ENCODE measurements at regions not wholly inside any gene's neighbourhood (a gene's known extent, or its start where the extent isn't known, plus 50 kb on each side); places are given as distances from the start of the nearest gene placed in this dataset.
"Not testable (repeated sequence)": the region's sequence is repeated elsewhere in the genome, so short reads cannot be mapped to it uniquely, and the experiment has no call there.

GRCh38 chr7:35887430-35887829 is 86.6 kb downstream of the SEPTIN7 start:
- H2BK120ac ChIP-seq (ENCODE audit: low read depth, low read length); H3K4ac ChIP-seq (ENCODE audit: low read length); H3K79me1 ChIP-seq (ENCODE audit: low read depth, low read length); H3K4me3 ChIP-seq (ENCODE audit: low read length in 2 of 2); DNase-seq (ENCODE audit: low spot score); H3K23ac ChIP-seq (ENCODE audit: low read depth, low read length, poor library complexity); H3K27ac ChIP-seq (replicated peaks; ENCODE audit: low read length); H3K9ac ChIP-seq (ENCODE audit: low read depth, low read length, poor library complexity); H3K14ac ChIP-seq (ENCODE audit: low read length); H2AFZ ChIP-seq (ENCODE audit: low read length); H3K9me3 ChIP-seq (replicated peaks in 1 of 2; ENCODE audit: control insufficient read depth in 2 of 2, insufficient read depth in 1 of 2, low read depth in 1 of 2, low read length in 2 of 2); H3K4me2 ChIP-seq (ENCODE audit: insufficient read depth, low read length, poor library complexity, severe bottlenecking); H2BK5ac ChIP-seq (ENCODE audit: low read length); H4K8ac ChIP-seq (ENCODE audit: low read depth, low read length); H3K4me1 ChIP-seq (ENCODE audit: control insufficient read depth in 2 of 2, insufficient read depth in 1 of 2, low read depth in 1 of 2, low read length in 2 of 2); H3K27me3 ChIP-seq (ENCODE audit: control insufficient read depth in 3 of 3, insufficient read depth in 3 of 3, low read depth in 1 of 3, low read length in 3 of 3); H3K18ac ChIP-seq (ENCODE audit: low read length); H2AK5ac ChIP-seq (ENCODE audit: low read depth, low read length); H2BK12ac ChIP-seq (ENCODE audit: low read length); H2BK15ac ChIP-seq (ENCODE audit: low read length); H4K91ac ChIP-seq (ENCODE audit: low read depth, low read length, poor library complexity): not testable (repeated sequence)
- no CpG with 5 or more reads among the region's 4 CpGs for WGBS, 2 donors (ENCODE audit: extremely low coverage in 2 of 2, insufficient read length in 2 of 2, insufficient replicate concordance in 1 of 2)
- peaks cover 3 to 95% of the 10 kb centered on the region in 2 donors for H3K36me3 ChIP-seq (replicated peaks in 1 of 2; ENCODE audit: control insufficient read depth in 2 of 2, insufficient read depth in 2 of 2, low read length in 2 of 2)

GRCh38 chr7:35889001-35889400 is 88.1 kb downstream of the SEPTIN7 start:
- WGBS, 2 donors (ENCODE audit: extremely low coverage in 2 of 2, insufficient read length in 2 of 2, insufficient replicate concordance in 1 of 2), result no CpG with 5 or more reads among the region's 4 CpGs
- DNase-seq (ENCODE audit: low spot score), result no peak
- no peak overlapping the region for H3K27ac ChIP-seq (replicated peaks; ENCODE audit: low read length)

GRCh38 chr7:35889870-35890269 is 89.0 kb downstream of the SEPTIN7 start:
- no peak overlapping the region for H3K23ac ChIP-seq (ENCODE audit: low read depth, low read length, poor library complexity)
- H3K4me1 ChIP-seq (ENCODE audit: control insufficient read depth in 2 of 2, insufficient read depth in 1 of 2, low read depth in 1 of 2, low read length in 2 of 2), result no peaks in the 10 kb centered on the region
- no peak overlapping the region for H3K14ac ChIP-seq (ENCODE audit: low read length)
- no peak overlapping the region for H2BK15ac ChIP-seq (ENCODE audit: low read length)
- no peak overlapping the region for H2BK120ac ChIP-seq (ENCODE audit: low read depth, low read length)
- H3K18ac ChIP-seq (ENCODE audit: low read length), result no peak overlapping the region
- H3K27ac ChIP-seq (replicated peaks; ENCODE audit: low read length), result no peak overlapping the region
- H2AK5ac ChIP-seq (ENCODE audit: low read depth, low read length), result no peak overlapping the region
- H3K9me3 ChIP-seq (replicated peaks in 1 of 2; ENCODE audit: control insufficient read depth in 2 of 2, insufficient read depth in 1 of 2, low read depth in 1 of 2, low read length in 2 of 2), result no peaks in the 10 kb centered on the region
- no peak overlapping the region for H3K4ac ChIP-seq (ENCODE audit: low read length)
- H4K91ac ChIP-seq (ENCODE audit: low read depth, low read length, poor library complexity), result no peak overlapping the region
- no peak overlapping the region for H3K4me2 ChIP-seq (ENCODE audit: insufficient read depth, low read length, poor library complexity, severe bottlenecking)
- no peak overlapping the region for H3K4me3 ChIP-seq (ENCODE audit: low read length in 2 of 2)
- H2AFZ ChIP-seq (ENCODE audit: low read length), result no peak overlapping the region
- no peak for DNase-seq (ENCODE audit: low spot score)
- WGBS, 2 donors (ENCODE audit: extremely low coverage in 2 of 2, insufficient read length in 2 of 2, insufficient replicate concordance in 1 of 2), result no CpG with 5 or more reads among the region's 2 CpGs
- no peak overlapping the region for H2BK5ac ChIP-seq (ENCODE audit: low read length)
- H3K27me3 ChIP-seq (ENCODE audit: control insufficient read depth in 3 of 3, insufficient read depth in 3 of 3, low read depth in 1 of 3, low read length in 3 of 3), result no peaks in the 10 kb centered on the region
- no peak overlapping the region for H2BK12ac ChIP-seq (ENCODE audit: low read length)
- H3K79me1 ChIP-seq (ENCODE audit: low read depth, low read length), result no peaks in the 10 kb centered on the region
- H4K8ac ChIP-seq (ENCODE audit: low read depth, low read length), result no peak overlapping the region
- peaks cover 3 to 83% of the 10 kb centered on the region in 2 donors for H3K36me3 ChIP-seq (replicated peaks in 1 of 2; ENCODE audit: control insufficient read depth in 2 of 2, insufficient read depth in 2 of 2, low read length in 2 of 2)
- no peak overlapping the region for H3K9ac ChIP-seq (ENCODE audit: low read depth, low read length, poor library complexity)

More at GRCh38 chr7:35889001-35889400, 88.1 kb downstream of the SEPTIN7 start:
- no peak overlapping the region for H3K4me2 ChIP-seq (ENCODE audit: insufficient read depth, low read length, poor library complexity, severe bottlenecking)
- H4K8ac ChIP-seq (ENCODE audit: low read depth, low read length), result no peak overlapping the region
- H3K36me3 ChIP-seq (replicated peaks in 1 of 2; ENCODE audit: control insufficient read depth in 2 of 2, insufficient read depth in 2 of 2, low read length in 2 of 2), result peaks cover 3 to 88% of the 10 kb centered on the region in 2 donors
- H2BK120ac ChIP-seq (ENCODE audit: low read depth, low read length), result no peak overlapping the region
- no peak overlapping the region for H3K9ac ChIP-seq (ENCODE audit: low read depth, low read length, poor library complexity)
- H3K4me3 ChIP-seq (ENCODE audit: low read length in 2 of 2), result no peak overlapping the region
- no peak overlapping the region for H2AK5ac ChIP-seq (ENCODE audit: low read depth, low read length)
- H3K79me1 ChIP-seq (ENCODE audit: low read depth, low read length), result no peaks in the 10 kb centered on the region
- H2BK5ac ChIP-seq (ENCODE audit: low read length), result no peak overlapping the region
- H2BK15ac ChIP-seq (ENCODE audit: low read length), result no peak overlapping the region
- no peak overlapping the region for H2AFZ ChIP-seq (ENCODE audit: low read length)
- no peak overlapping the region for H3K18ac ChIP-seq (ENCODE audit: low read length)
- H3K14ac ChIP-seq (ENCODE audit: low read length), result no peak overlapping the region
- H4K91ac ChIP-seq (ENCODE audit: low read depth, low read length, poor library complexity), result no peak overlapping the region
- H3K4me1 ChIP-seq (ENCODE audit: control insufficient read depth in 2 of 2, insufficient read depth in 1 of 2, low read depth in 1 of 2, low read length in 2 of 2), result no peaks in the 10 kb centered on the region
- H3K9me3 ChIP-seq (replicated peaks in 1 of 2; ENCODE audit: control insufficient read depth in 2 of 2, insufficient read depth in 1 of 2, low read depth in 1 of 2, low read length in 2 of 2), result no peaks in the 10 kb centered on the region
- no peak overlapping the region for H2BK12ac ChIP-seq (ENCODE audit: low read length)
- H3K4ac ChIP-seq (ENCODE audit: low read length), result no peak overlapping the region
- no peak overlapping the region for H3K23ac ChIP-seq (ENCODE audit: low read depth, low read length, poor library complexity)
- H3K27me3 ChIP-seq (ENCODE audit: control insufficient read depth in 3 of 3, insufficient read depth in 3 of 3, low read depth in 1 of 3, low read length in 3 of 3), result no peaks in the 10 kb centered on the region

GRCh38 chr7:35891004-35891830 is 90.4 kb downstream of the SEPTIN7 start:
- no CpG with 5 or more reads among the region's 3 CpGs for WGBS, 2 donors (ENCODE audit: extremely low coverage in 2 of 2, insufficient read length in 2 of 2, insufficient replicate concordance in 1 of 2)
- Histone ChIP-seq H2AK5ac (ENCODE audit: low read depth, low read length) (no peak overlapping the region), H2BK15ac (ENCODE audit: low read length) (no peak overlapping the region), H3K9me3 (replicated peaks in 1 of 2; ENCODE audit: control insufficient read depth in 2 of 2, insufficient read depth in 1 of 2, low read depth in 1 of 2, low read length in 2 of 2) (peaks cover 0 to 3% of the 10 kb centered on the region in 2 donors), H2BK5ac (ENCODE audit: low read length) (no peak overlapping the region), H3K4me2 (ENCODE audit: insufficient read depth, low read length, poor library complexity, severe bottlenecking) (no peak overlapping the region), H3K4ac (ENCODE audit: low read length) (no peak overlapping the region), H3K14ac (ENCODE audit: low read length) (no peak overlapping the region), H3K4me3 (ENCODE audit: low read length in 2 of 2) (no peak overlapping the region), H3K18ac (ENCODE audit: low read length) (no peak overlapping the region), H2AFZ (ENCODE audit: low read length) (no peak overlapping the region), H3K23ac (ENCODE audit: low read depth, low read length, poor library complexity) (no peak overlapping the region), H2BK120ac (ENCODE audit: low read depth, low read length) (no peak overlapping the region), H3K9ac (ENCODE audit: low read depth, low read length, poor library complexity) (no peak overlapping the region), H3K27me3 (ENCODE audit: control insufficient read depth in 3 of 3, insufficient read depth in 3 of 3, low read depth in 1 of 3, low read length in 3 of 3) (no peaks in the 10 kb centered on the region), H3K36me3 (replicated peaks in 1 of 2; ENCODE audit: control insufficient read depth in 2 of 2, insufficient read depth in 2 of 2, low read length in 2 of 2) (peaks cover 3 to 83% of the 10 kb centered on the region in 2 donors), H3K4me1 (ENCODE audit: control insufficient read depth in 2 of 2, insufficient read depth in 1 of 2, low read depth in 1 of 2, low read length in 2 of 2) (no peaks in the 10 kb centered on the region), H4K8ac (ENCODE audit: low read depth, low read length) (no peak overlapping the region), H4K91ac (ENCODE audit: low read depth, low read length, poor library complexity) (no peak overlapping the region), H2BK12ac (ENCODE audit: low read length) (no peak overlapping the region), H3K79me1 (ENCODE audit: low read depth, low read length) (no peaks in the 10 kb centered on the region), H3K27ac (replicated peaks; ENCODE audit: low read length) (no peak overlapping the region)
- no peak for DNase-seq (ENCODE audit: low spot score)
